Ecto neural progenitor cell (in vitro differentiated cells): ENCODE measurements at regions not wholly inside any gene's neighbourhood (a gene's known extent, or its start where the extent isn't known, plus 50 kb on each side); places are given as distances from the start of the nearest gene placed in this dataset.

Source experiments
- DNase-seq: peaks from one replicate; pipeline ENCODE4 v3.0.0-alpha.2; 2018; ENCODE audit warnings: low spot score

GRCh38 chr11:119853581-119854360 is 124.8 kb upstream of the NECTIN1 start:
- DNase-seq: no peak

- no peak for DNase-seq
These were observed 123.7 kb upstream of the NECTIN1 start for GRCh38 chr11:119852741-119853140.

GRCh38 chr11:119850822-119851409 is 121.9 kb upstream of the NECTIN1 start:
- DNase-seq: no peak

- DNase-seq: no peak
These were observed 120.9 kb upstream of the NECTIN1 start for GRCh38 chr11:119849872-119850271.

GRCh38 chr11:119847853-119848252 is 118.9 kb upstream of the NECTIN1 start:
- no peak for DNase-seq

GRCh38 chr11:119846374-119846773 is 117.4 kb upstream of the NECTIN1 start:
- DNase-seq: no peak

- no peak for DNase-seq
These were observed 116.8 kb upstream of the NECTIN1 start for GRCh38 chr11:119845756-119846155.

- no peak for DNase-seq
These were observed 116.3 kb upstream of the NECTIN1 start for GRCh38 chr11:119845305-119845704.

- DNase-seq: no peak
These were observed 115.8 kb upstream of the NECTIN1 start for GRCh38 chr11:119844808-119845207.

- DNase-seq: no peak
These were observed 114.9 kb upstream of the NECTIN1 start for GRCh38 chr11:119843877-119844276.

- DNase-seq: no peak
These were observed 113.7 kb upstream of the NECTIN1 start for GRCh38 chr11:119842731-119843130.

- no peak for DNase-seq
These were observed 110.6 kb upstream of the NECTIN1 start for GRCh38 chr11:119839476-119840133.

GRCh38 chr11:119835753-119836152 is 106.8 kb upstream of the NECTIN1 start:
- no peak for DNase-seq

- peak; percentile 62 for DNase-seq
These were observed 103.4 kb upstream of the NECTIN1 start for GRCh38 chr11:119832202-119832935.

GRCh38 chr11:119831011-119831410 is 102.0 kb upstream of the NECTIN1 start:
- no peak for DNase-seq

GRCh38 chr11:119830400-119830799 is 101.4 kb upstream of the NECTIN1 start:
- no peak for DNase-seq

GRCh38 chr11:119829402-119829801 is 100.4 kb upstream of the NECTIN1 start:
- DNase-seq: no peak

GRCh38 chr11:119828819-119829218 is 99.8 kb upstream of the NECTIN1 start:
- no peak for DNase-seq

GRCh38 chr11:119828006-119828405 is 99.0 kb upstream of the NECTIN1 start:
- no peak for DNase-seq

- DNase-seq: no peak
These were observed 98.1 kb upstream of the NECTIN1 start for GRCh38 chr11:119827113-119827512.

- no peak for DNase-seq
These were observed 94.1 kb upstream of the NECTIN1 start for GRCh38 chr11:119823077-119823476.

- no peak for DNase-seq
These were observed 87.7 kb upstream of the NECTIN1 start for GRCh38 chr11:119816660-119817059.

GRCh38 chr11:119814766-119815165 is 85.8 kb upstream of the NECTIN1 start:
- no peak for DNase-seq
